Body of pancreas (tissue), 4 donors: ENCODE measurements at regions not wholly inside any gene's neighbourhood (a gene's known extent, or its start where the extent isn't known, plus 50 kb on each side); places are given as distances from the start of the nearest gene placed in this dataset.

Experiments
- POLR2A ChIP-seq, 3 donors: fragments of 450-650 bp; IDR thresholded peaks; one replicate each; pipeline ENCODE4 v1.6.1; 2016; ENCODE audit warnings: antibody characterized with exemption in 3 of 3, mild to moderate bottlenecking in 2 of 3
- TF ChIP-seq, protein P1 (sequence below), 7 experiments: fragments of 450-650 bp in 4 of 7; fragments of 200-600 bp in 3 of 7; sonication (generic) in 3 of 7; IDR thresholded peaks; one replicate each; pipeline ENCODE4 v1.5.1; 2016 to 2019; ENCODE audit warnings: antibody characterized with exemption in 7 of 7

DNA sequence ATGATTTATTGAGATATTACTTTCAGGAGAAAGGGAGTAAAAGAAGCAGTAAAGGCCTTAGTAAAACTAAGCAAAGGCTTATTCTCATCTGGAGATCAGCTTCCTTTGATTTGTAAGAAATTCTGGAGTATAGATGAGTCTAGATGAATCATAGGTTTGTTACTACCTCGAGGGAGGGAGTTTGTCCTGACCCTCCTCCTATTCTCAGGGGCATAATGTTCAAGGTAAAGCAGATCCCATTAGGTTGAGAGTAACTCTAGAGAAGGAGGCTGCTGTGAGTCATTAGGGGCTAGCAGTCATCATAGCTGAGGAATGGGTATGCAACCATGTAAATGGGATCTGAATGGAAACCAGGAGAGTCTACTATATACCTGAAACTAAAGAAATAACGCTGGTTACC is 155.5 kb upstream of the MOCS2 start:
- TF ChIP-seq, protein P1, sequence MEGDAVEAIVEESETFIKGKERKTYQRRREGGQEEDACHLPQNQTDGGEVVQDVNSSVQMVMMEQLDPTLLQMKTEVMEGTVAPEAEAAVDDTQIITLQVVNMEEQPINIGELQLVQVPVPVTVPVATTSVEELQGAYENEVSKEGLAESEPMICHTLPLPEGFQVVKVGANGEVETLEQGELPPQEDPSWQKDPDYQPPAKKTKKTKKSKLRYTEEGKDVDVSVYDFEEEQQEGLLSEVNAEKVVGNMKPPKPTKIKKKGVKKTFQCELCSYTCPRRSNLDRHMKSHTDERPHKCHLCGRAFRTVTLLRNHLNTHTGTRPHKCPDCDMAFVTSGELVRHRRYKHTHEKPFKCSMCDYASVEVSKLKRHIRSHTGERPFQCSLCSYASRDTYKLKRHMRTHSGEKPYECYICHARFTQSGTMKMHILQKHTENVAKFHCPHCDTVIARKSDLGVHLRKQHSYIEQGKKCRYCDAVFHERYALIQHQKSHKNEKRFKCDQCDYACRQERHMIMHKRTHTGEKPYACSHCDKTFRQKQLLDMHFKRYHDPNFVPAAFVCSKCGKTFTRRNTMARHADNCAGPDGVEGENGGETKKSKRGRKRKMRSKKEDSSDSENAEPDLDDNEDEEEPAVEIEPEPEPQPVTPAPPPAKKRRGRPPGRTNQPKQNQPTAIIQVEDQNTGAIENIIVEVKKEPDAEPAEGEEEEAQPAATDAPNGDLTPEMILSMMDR (IDR thresholded peaks at IDR 0.05) = no peak
- no peak for TF ChIP-seq POLR2A (IDR thresholded peaks at IDR 0.05)
